MCF 10A (cell line): ENCODE measurements at regions not wholly inside any gene's neighbourhood (a gene's known extent, or its start where the extent isn't known, plus 50 kb on each side); places are given as distances from the start of the nearest gene placed in this dataset.

Experiments used
- BruUV-seq: library from RNA; stranded (reverse); fragments of 400-500 nt; replicated peaks from 2 replicates; lab custom pipeline; 2021; lab: Mats Ljungman, UMichigan
- CTCF ChIA-PET: fragments of 300-600 bp; sonication (Branson Sonifier 250); formaldehyde crosslinking; extraction: SDS; loops from one replicate; lab custom pipeline; 2021; ENCODE audit warnings: antibody characterized with exemption, inconsistent platforms; lab: Yijun Ruan, JAX
- POLR2A ChIA-PET: fragments of 300-600, 350-650 bp; sonication (Branson Sonifier 250); formaldehyde crosslinking; extraction: SDS; loops from one replicate; lab custom pipeline; 2020; ENCODE audit warnings: antibody characterized with exemption, inconsistent platforms; lab: Yijun Ruan, JAX
- DNase-seq: peaks from one replicate; pipeline ENCODE4 v3.0.0-alpha.2; 2018; ENCODE audit not compliant: unreplicated experiment
- H3K27ac Mint-ChIP-seq: one replicate; pipeline ENCODE4 v1.8.0; 2022; ENCODE audit warnings: mild to moderate bottlenecking, low read depth, mixed read lengths; ENCODE audit not compliant: unreplicated experiment
- H3K27me3 Mint-ChIP-seq: one replicate; pipeline ENCODE4 v1.8.0; 2022; ENCODE audit warnings: mixed read lengths; ENCODE audit not compliant: insufficient read depth, unreplicated experiment
- H3K36me3 Mint-ChIP-seq: one replicate; pipeline ENCODE4 v1.8.0; 2022; ENCODE audit warnings: mild to moderate bottlenecking, moderate library complexity, mixed read lengths; ENCODE audit not compliant: insufficient read depth, unreplicated experiment
- H3K4me1 Mint-ChIP-seq: one replicate; pipeline ENCODE4 v1.8.0; 2022; ENCODE audit warnings: mixed read lengths; ENCODE audit not compliant: insufficient read depth, unreplicated experiment
- H3K4me3 Mint-ChIP-seq: one replicate; pipeline ENCODE4 v1.8.0; 2022; ENCODE audit warnings: mild to moderate bottlenecking, moderate library complexity, mixed read lengths; ENCODE audit not compliant: unreplicated experiment
- H3K9me3 Mint-ChIP-seq: one replicate; pipeline ENCODE4 v1.8.0; 2022; ENCODE audit warnings: mixed read lengths; ENCODE audit not compliant: unreplicated experiment
- CTCF ChIP-seq: fragments of 200-600 bp; IDR thresholded peaks from one replicate; pipeline ENCODE4 v1.8.0; 2022; ENCODE audit warnings: antibody characterized with exemption, mild to moderate bottlenecking; ENCODE audit not compliant: unreplicated experiment
- intact Hi-C: fragments of 100-400 bp; cut with micrococcal nuclease; formaldehyde crosslinking; loops from 2 replicates; pipeline ENCODE4 v1.14.1; 2022

DNA sequence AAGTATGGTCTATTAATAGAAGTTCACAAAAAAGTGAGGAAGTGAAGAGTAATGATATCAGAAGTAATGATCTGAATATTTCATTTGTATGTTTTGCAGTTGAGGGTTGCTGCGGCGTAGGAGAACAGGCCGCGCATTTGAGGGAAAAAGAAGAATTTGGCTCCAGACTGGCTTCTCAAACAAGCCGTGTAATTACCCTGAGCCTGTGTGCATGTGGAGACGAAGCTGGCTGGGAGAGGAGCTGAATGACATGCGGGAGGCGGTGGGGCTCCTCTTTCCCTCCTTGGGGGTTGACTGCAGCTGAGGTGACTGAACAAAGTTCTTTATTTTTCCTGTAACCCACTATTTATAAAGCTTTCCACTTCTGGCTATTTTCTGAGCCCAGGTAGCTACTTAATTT is 115.5 kb upstream of the AFDN start:
- intact Hi-C loops, result no loop called here
- no peaks in the 10 kb centered on the region for H3K9me3 Mint-ChIP-seq
- no peaks in the 10 kb centered on the region for H3K4me1 Mint-ChIP-seq
- peaks cover 97% of the 10 kb centered on the region for H3K27me3 Mint-ChIP-seq
- H3K27ac Mint-ChIP-seq, result no peak overlapping the region
- ChIA-PET CTCF (no interaction called here), POLR2A (interaction anchor here (0.7 to 0.8 kb wide), 2 partner anchors 9 to 31 kb away, joined by 3 to 4 read pairs; no protein-coding TSS in a partner anchor)
- no peak overlapping the region for H3K4me3 Mint-ChIP-seq
- TF ChIP-seq CTCF, result no peak
- no peak for DNase-seq
- no TSS peak for BruUV-seq
- H3K36me3 Mint-ChIP-seq, result no peaks in the 10 kb centered on the region

- Mint-ChIP-seq H3K36me3 (no peaks in the 10 kb centered on the region), H3K4me3 (no peak overlapping the region), H3K27ac (no peak overlapping the region), H3K4me1 (no peaks in the 10 kb centered on the region), H3K9me3 (no peaks in the 10 kb centered on the region), H3K27me3 (peaks cover 100% of the 10 kb centered on the region)
- intact Hi-C loops, result no loop called here
- CTCF ChIA-PET, result no interaction called here
- no peak for TF ChIP-seq CTCF
- no peak for DNase-seq
- POLR2A ChIA-PET, result interaction anchor here (0.8 kb wide), 1 partner anchor 9 kb away, joined by 3 read pairs; no protein-coding TSS in a partner anchor
- BruUV-seq, result no TSS peak
Observed at GRCh38 chr6:167711768-167712730, 114.7 kb upstream of the AFDN start.

DNA sequence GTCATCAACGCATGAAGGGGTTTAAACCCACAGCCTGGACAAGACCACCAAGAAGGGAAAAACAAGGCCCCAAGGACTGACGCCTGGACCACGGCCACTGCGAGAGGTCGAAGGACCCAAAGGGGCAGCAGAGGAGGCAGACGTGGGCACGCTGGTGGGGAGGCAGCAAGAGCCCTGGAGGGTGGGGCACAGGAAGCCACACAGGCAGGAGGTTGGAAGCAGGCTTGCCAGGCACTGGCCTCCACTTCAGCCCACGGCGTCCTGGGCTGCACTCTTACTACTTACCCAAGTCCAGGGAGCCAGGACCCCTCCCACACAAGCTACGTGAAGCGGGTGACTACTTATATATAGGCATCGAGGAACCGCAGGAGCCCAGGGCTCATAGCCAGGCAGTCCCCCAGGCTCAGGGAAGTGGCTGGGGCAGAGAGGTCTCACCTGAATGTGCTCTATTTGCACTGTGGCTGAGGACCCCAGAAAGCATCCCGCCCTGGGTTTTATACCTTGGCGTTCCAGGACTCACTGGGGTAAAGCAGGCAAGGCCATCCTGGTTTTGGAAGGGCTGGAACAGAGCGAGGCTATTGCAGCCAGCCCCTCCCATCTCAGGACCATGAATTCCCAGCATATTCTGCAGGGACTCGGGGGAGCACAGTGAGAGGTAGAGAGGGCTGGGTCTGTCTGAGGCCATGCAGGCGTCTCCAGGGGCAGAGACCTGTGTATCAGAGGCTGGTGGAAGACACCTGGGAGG is 113.8 kb upstream of the AFDN start:
- no TSS peak for BruUV-seq
- no peak for TF ChIP-seq CTCF
- peaks cover 4% of the 10 kb centered on the region for H3K9me3 Mint-ChIP-seq
- intact Hi-C loops, result no loop called here
- no peaks in the 10 kb centered on the region for H3K36me3 Mint-ChIP-seq
- H3K27me3 Mint-ChIP-seq, result peaks cover 98% of the 10 kb centered on the region
- DNase-seq, result no peak
- CTCF ChIA-PET, result no interaction called here
- no peak overlapping the region for H3K4me3 Mint-ChIP-seq
- POLR2A ChIA-PET, result no interaction called here
- H3K27ac Mint-ChIP-seq, result no peak overlapping the region
- no peaks in the 10 kb centered on the region for H3K4me1 Mint-ChIP-seq

GRCh38 chr6:167714152-167714551 is 112.6 kb upstream of the AFDN start:
- no TSS peak for BruUV-seq
- Mint-ChIP-seq H3K4me3 (no peak overlapping the region), H3K27ac (no peak overlapping the region), H3K4me1 (no peaks in the 10 kb centered on the region), H3K36me3 (no peaks in the 10 kb centered on the region), H3K9me3 (peaks cover 8% of the 10 kb centered on the region), H3K27me3 (peaks cover 95% of the 10 kb centered on the region)
- POLR2A ChIA-PET, result no interaction called here
- CTCF ChIA-PET, result no interaction called here
- no peak for DNase-seq
- intact Hi-C loops, result no loop called here
- no peak for TF ChIP-seq CTCF
